ENCODE measurements at regions not wholly inside any gene's neighbourhood (a gene's known extent, or its start where the extent isn't known, plus 50 kb on each side); places are given as distances from the start of the nearest gene placed in this dataset.

GRCh38 chr13:106108346-106108745 lies 427.1 kb downstream of the EFNB2 start:
- no peak overlapping the region for H3K4me3 Mint-ChIP-seq (ENCODE audit: unreplicated experiment)
- no peaks in the 10 kb centered on the region for H3K36me3 Mint-ChIP-seq (ENCODE audit: unreplicated experiment)
- H3K27ac Mint-ChIP-seq (ENCODE audit: unreplicated experiment): no peak overlapping the region
- TF ChIP-seq, protein P1, sequence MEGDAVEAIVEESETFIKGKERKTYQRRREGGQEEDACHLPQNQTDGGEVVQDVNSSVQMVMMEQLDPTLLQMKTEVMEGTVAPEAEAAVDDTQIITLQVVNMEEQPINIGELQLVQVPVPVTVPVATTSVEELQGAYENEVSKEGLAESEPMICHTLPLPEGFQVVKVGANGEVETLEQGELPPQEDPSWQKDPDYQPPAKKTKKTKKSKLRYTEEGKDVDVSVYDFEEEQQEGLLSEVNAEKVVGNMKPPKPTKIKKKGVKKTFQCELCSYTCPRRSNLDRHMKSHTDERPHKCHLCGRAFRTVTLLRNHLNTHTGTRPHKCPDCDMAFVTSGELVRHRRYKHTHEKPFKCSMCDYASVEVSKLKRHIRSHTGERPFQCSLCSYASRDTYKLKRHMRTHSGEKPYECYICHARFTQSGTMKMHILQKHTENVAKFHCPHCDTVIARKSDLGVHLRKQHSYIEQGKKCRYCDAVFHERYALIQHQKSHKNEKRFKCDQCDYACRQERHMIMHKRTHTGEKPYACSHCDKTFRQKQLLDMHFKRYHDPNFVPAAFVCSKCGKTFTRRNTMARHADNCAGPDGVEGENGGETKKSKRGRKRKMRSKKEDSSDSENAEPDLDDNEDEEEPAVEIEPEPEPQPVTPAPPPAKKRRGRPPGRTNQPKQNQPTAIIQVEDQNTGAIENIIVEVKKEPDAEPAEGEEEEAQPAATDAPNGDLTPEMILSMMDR (IDR thresholded peaks at IDR 0.05; ENCODE audit: partially characterized antibody, unreplicated experiment): no peak
- no peaks in the 10 kb centered on the region for H3K4me1 Mint-ChIP-seq (ENCODE audit: low read depth, unreplicated experiment)
- DNase-seq: no peak
- no peaks in the 10 kb centered on the region for H3K9me3 Mint-ChIP-seq (ENCODE audit: unreplicated experiment)
- no peaks in the 10 kb centered on the region for H3K27me3 Mint-ChIP-seq (ENCODE audit: unreplicated experiment)

- Mint-ChIP-seq H3K9me3 (ENCODE audit: unreplicated experiment) (no peaks in the 10 kb centered on the region), H3K4me3 (ENCODE audit: unreplicated experiment) (no peak overlapping the region), H3K4me1 (ENCODE audit: low read depth, unreplicated experiment) (no peaks in the 10 kb centered on the region), H3K36me3 (ENCODE audit: unreplicated experiment) (no peaks in the 10 kb centered on the region), H3K27ac (ENCODE audit: unreplicated experiment) (no peak overlapping the region), H3K27me3 (ENCODE audit: unreplicated experiment) (no peaks in the 10 kb centered on the region)
- DNase-seq: no peak
- TF ChIP-seq, protein P1 (IDR thresholded peaks at IDR 0.05; ENCODE audit: partially characterized antibody, unreplicated experiment): no peak
Measured at GRCh38 chr13:106107061-106107460, 428.4 kb downstream of the EFNB2 start.

DNA sequence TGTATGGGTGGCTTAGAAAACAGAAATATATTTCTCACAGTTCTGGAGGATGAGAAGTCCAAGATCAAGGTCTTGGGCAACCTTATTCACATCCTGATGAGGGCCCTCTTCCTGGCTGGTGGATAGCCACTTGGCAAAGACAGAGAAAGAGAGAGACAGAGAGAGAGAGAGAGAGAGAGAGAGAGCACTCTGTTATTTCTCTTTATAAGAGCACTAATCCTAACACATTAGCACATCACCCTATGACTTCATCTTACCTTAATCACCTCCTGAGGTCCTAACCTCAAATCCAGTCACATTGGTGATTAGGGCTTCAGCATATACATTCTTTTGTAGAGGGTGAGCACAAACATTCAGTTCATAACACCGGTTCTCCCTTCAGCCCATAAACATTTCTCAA lies 430.3 kb downstream of the EFNB2 start:
- H3K4me1 Mint-ChIP-seq (ENCODE audit: low read depth, unreplicated experiment): no peaks in the 10 kb centered on the region

DNA sequence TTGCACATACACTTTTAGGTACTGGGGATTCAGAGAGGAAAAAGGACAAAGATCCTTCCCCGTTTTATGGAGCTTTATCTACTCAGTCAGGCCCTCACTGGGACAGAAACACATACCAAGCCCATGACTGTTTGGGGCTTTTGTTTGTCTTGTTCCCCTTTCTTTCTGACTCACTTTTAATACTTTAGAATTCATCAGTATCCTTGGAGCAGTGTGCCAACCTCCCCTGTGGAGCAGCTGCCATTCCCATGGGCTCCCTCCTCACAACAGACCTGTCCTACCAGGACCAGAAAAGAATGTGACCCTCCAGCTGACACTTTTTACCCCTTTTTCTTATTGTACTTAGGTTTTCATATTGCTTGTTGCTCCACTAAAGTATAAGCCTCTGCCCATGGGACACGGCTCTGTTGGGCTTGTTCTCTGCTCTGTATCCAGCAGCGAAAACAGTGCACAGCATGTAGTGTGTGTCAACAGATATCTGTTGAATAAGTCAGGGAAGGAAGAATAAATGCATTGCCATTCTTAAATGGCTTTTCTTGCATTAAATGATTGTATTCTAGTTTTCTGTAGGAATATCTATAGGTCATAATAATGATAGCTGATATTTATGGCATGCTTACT lies 431.1 kb downstream of the EFNB2 start:
- no peak for DNase-seq
- H3K9me3 Mint-ChIP-seq (ENCODE audit: unreplicated experiment): no peaks in the 10 kb centered on the region
- no peaks in the 10 kb centered on the region for H3K27me3 Mint-ChIP-seq (ENCODE audit: unreplicated experiment)
- H3K36me3 Mint-ChIP-seq (ENCODE audit: unreplicated experiment): no peaks in the 10 kb centered on the region
- H3K4me1 Mint-ChIP-seq (ENCODE audit: low read depth, unreplicated experiment): no peaks in the 10 kb centered on the region
- no peak overlapping the region for H3K27ac Mint-ChIP-seq (ENCODE audit: unreplicated experiment)
- TF ChIP-seq, protein P1 (IDR thresholded peaks at IDR 0.05; ENCODE audit: partially characterized antibody, unreplicated experiment): no peak
- no peak overlapping the region for H3K4me3 Mint-ChIP-seq (ENCODE audit: unreplicated experiment)

More for the DNA sequence above, 430.3 kb downstream of the EFNB2 start:
- Mint-ChIP-seq H3K27ac (ENCODE audit: unreplicated experiment) (no peak overlapping the region), H3K4me3 (ENCODE audit: unreplicated experiment) (no peak overlapping the region), H3K36me3 (ENCODE audit: unreplicated experiment) (no peaks in the 10 kb centered on the region), H3K27me3 (ENCODE audit: unreplicated experiment) (no peaks in the 10 kb centered on the region), H3K9me3 (ENCODE audit: unreplicated experiment) (no peaks in the 10 kb centered on the region)
- DNase-seq: no peak
- TF ChIP-seq, protein P1 (IDR thresholded peaks at IDR 0.05; ENCODE audit: partially characterized antibody, unreplicated experiment): no peak

GRCh38 chr13:106103779-106104178 lies 431.7 kb downstream of the EFNB2 start:
- H3K27ac Mint-ChIP-seq (ENCODE audit: unreplicated experiment): no peak overlapping the region
- no peaks in the 10 kb centered on the region for H3K4me1 Mint-ChIP-seq (ENCODE audit: low read depth, unreplicated experiment)
- no peak for DNase-seq
- TF ChIP-seq, protein P1 (IDR thresholded peaks at IDR 0.05; ENCODE audit: partially characterized antibody, unreplicated experiment): no peak
- no peak overlapping the region for H3K4me3 Mint-ChIP-seq (ENCODE audit: unreplicated experiment)
- no peaks in the 10 kb centered on the region for H3K27me3 Mint-ChIP-seq (ENCODE audit: unreplicated experiment)
- no peaks in the 10 kb centered on the region for H3K9me3 Mint-ChIP-seq (ENCODE audit: unreplicated experiment)
- H3K36me3 Mint-ChIP-seq (ENCODE audit: unreplicated experiment): no peaks in the 10 kb centered on the region
